Tibial nerve (tissue), 3 donors: ENCODE measurements at regions not wholly inside any gene's neighbourhood (a gene's known extent, or its start where the extent isn't known, plus 50 kb on each side); places are given as distances from the start of the nearest gene placed in this dataset.

Experiments
- POLR2A ChIP-seq, 2 donors: fragments of 450-650 bp; IDR thresholded peaks; one replicate each; pipeline ENCODE4 v1.6.1; 2017; ENCODE audit warnings: antibody characterized with exemption in 2 of 2, mild to moderate bottlenecking in 2 of 2, moderate library complexity in 2 of 2
- TF ChIP-seq, protein P1 (sequence below), 5 experiments: fragments of 200-600 bp in 3 of 5; fragments of 450-650 bp in 2 of 5; sonication (generic) in 3 of 5; IDR thresholded peaks; one replicate each; pipeline ENCODE4 v1.5.1; 2016 to 2019; ENCODE audit warnings: antibody characterized with exemption in 5 of 5, mild to moderate bottlenecking in 3 of 5, moderate library complexity in 2 of 5

DNA sequence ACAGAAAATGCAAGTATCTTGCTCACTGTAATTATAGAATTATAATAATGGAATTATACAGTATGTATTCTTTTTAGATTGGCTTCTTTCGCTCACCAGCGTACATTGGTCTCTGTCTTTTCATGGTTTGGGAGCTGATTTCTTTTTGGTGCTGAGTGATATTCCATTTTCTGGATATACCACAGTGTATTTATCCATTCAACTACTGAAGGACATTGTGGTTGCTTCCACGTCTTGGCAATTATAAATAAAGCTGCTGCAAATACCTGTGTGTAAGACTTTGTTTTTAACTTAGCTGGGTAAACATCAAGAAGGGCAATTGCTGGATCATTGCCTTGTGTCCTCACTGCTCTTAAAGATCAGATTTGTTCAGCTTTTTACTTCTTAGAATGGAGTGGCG, 55.3 kb downstream of the SEPTIN7 start:
- TF ChIP-seq, protein P1, sequence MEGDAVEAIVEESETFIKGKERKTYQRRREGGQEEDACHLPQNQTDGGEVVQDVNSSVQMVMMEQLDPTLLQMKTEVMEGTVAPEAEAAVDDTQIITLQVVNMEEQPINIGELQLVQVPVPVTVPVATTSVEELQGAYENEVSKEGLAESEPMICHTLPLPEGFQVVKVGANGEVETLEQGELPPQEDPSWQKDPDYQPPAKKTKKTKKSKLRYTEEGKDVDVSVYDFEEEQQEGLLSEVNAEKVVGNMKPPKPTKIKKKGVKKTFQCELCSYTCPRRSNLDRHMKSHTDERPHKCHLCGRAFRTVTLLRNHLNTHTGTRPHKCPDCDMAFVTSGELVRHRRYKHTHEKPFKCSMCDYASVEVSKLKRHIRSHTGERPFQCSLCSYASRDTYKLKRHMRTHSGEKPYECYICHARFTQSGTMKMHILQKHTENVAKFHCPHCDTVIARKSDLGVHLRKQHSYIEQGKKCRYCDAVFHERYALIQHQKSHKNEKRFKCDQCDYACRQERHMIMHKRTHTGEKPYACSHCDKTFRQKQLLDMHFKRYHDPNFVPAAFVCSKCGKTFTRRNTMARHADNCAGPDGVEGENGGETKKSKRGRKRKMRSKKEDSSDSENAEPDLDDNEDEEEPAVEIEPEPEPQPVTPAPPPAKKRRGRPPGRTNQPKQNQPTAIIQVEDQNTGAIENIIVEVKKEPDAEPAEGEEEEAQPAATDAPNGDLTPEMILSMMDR (IDR thresholded peaks at IDR 0.05), result no peak
- no peak for TF ChIP-seq POLR2A (IDR thresholded peaks at IDR 0.05)
